ENCODE measurements at regions not wholly inside any gene's neighbourhood (a gene's known extent, or its start where the extent isn't known, plus 50 kb on each side); places are given as distances from the start of the nearest gene placed in this dataset.

DNA sequence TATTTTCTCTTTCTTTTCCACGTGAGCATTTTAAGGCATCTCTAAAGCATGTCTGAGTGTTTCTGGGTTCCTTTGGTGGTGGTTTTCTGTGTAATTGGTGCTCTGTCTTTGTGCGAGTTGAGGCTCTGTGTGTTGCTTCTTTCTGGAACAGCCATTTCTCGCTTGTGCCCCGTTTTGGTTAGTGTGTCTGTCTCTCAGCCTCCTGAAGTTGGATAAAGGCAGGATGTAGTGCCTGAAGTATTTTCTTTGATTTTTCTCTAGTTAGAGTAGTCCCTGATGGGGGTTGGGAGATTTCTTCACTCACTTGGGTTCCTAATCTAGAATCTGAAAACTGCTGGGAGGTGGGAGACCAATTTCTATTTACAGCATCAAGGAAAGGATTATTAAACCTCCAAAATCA, 129.7 kb upstream of the TMEM161B start:
- TF ChIP-seq POLR2A (IDR thresholded peaks at IDR 0.05) = no peak
- TF ChIP-seq CTCF (IDR thresholded peaks at IDR 0.05) = no peak
